ENCODE measurements at regions not wholly inside any gene's neighbourhood (a gene's known extent, or its start where the extent isn't known, plus 50 kb on each side); places are given as distances from the start of the nearest gene placed in this dataset.
A peak's percentile ranks its signal among the peaks of the same experiment; 100 is the strongest.
"Not testable (repeated sequence)": the region's sequence is repeated elsewhere in the genome, so short reads cannot be mapped to it uniquely, and the experiment has no call there.

DNA sequence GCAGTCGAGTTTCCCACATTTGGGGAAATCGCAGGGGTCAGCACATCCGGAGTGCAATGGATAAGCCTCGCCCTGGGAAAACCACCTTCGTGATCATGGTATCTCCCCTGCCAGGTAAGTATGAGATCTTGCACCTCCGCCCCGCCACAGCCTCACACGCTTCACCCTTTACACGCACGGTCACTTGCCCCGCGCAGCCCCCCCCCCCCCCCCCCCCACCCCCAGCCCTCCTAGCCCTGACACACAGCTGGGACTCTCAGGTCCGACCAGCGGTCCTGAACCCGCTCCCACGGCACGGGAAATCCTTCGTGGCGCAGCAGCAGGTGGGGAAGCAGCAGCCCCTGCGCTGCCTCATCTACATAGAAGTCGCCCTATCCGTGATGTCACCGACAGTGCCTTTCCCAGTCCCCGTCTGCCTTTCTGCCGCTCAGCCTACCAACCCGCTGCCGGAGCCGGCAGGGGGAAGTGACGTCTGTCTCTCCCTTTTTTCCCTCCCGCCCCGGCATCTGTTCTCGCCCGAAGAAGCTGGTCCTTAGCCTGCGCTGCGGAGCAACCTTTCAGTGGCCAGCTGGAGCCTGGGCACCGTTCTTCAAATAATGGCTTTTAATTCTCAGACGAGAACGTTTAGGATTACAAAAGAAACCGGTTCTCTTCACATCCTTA is 242.2 kb downstream of the FAM72C start:
- DNase-seq (ENCODE audit: extremely low spot score); H3K36me3 ChIP-seq; H3K4me1 ChIP-seq; H3K9me3 ChIP-seq; intact Hi-C loops (cut with DNase I); H3K27ac ChIP-seq (replicated peaks in 1 of 4): not testable (repeated sequence)
- Histone ChIP-seq H3K27me3 (peaks cover 0 to 19% (median 5%) of the 10 kb centered on the region in 4 donors), H3K4me3 (peak overlapping the region in 1 of 4 donors; percentile 27)
- peak in 1 of 2 donors; percentile 38 for TF ChIP-seq POLR2AphosphoS5 (IDR thresholded peaks at IDR 0.05)
- WGBS: no CpG with 5 or more reads among the region's 39 CpGs

DNA sequence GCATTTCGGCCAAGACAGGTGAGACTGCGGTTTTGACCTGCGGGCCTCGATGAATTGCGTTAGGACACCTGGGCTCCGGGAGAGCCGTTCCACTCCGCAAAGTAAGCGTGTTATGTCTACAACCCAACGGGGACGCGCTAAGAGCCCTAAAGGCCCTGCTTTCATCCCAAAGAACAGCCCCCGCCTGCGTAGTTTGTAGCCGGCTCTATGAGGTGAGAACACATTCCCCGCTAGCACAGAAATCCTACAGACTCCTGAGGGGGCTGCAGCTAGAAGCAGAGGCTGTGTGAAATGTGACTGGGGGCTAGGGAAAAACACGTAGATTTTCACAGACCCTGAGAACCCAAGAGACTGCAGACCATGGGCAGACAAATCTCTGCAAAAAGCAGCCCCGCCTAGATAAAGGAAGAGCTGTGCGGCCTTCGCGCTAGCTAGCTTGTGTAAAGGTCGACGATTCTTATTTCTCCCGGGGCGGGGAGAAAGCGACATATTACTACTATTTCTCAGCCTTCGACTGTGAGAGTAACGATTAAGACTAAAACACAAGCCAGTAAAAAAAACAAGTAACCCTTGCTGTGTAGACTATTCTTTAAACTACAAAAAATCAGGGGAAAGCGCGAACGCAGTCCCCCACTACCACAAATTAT is 242.9 kb downstream of the FAM72C start:
- H3K9me3 ChIP-seq; intact Hi-C loops (cut with DNase I); H3K36me3 ChIP-seq; H3K27ac ChIP-seq (replicated peaks in 1 of 4); H3K4me1 ChIP-seq; H3K4me3 ChIP-seq; DNase-seq (ENCODE audit: extremely low spot score): not testable (repeated sequence)
- peaks cover 0 to 23% (median 5%) of the 10 kb centered on the region in 4 donors for H3K27me3 ChIP-seq
- WGBS: no CpG with 5 or more reads among the region's 31 CpGs

DNA sequence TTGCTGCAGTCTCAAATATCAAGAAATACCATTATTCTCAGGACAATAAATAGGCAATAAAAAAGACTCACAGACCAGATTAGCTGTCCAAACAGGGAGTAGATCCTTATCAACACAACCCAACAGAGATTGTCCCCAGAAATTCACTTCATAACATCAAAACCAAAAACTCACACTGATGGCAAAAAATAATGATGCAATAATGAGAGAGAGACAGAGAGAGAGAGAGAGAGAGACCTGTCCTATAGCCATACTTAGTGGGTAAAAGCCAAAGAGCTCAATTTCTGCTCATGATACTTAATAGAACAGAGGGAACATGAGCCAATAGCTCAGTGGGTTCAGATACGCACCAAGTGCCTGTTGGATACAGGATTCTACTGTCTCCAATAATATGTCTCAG is 244.5 kb downstream of the FAM72C start:
- no peak overlapping the region for H3K4me3 ChIP-seq
- no peaks in the 10 kb centered on the region for H3K9me3 ChIP-seq
- DNase-seq (ENCODE audit: extremely low spot score): no peak
- H3K36me3 ChIP-seq: no peaks in the 10 kb centered on the region
- 80% methylated on average over 1 of the region's 1 CpG for WGBS
- intact Hi-C loops (cut with DNase I): no loop called here
- H3K4me1 ChIP-seq: no peaks in the 10 kb centered on the region
- TF ChIP-seq, protein P1, sequence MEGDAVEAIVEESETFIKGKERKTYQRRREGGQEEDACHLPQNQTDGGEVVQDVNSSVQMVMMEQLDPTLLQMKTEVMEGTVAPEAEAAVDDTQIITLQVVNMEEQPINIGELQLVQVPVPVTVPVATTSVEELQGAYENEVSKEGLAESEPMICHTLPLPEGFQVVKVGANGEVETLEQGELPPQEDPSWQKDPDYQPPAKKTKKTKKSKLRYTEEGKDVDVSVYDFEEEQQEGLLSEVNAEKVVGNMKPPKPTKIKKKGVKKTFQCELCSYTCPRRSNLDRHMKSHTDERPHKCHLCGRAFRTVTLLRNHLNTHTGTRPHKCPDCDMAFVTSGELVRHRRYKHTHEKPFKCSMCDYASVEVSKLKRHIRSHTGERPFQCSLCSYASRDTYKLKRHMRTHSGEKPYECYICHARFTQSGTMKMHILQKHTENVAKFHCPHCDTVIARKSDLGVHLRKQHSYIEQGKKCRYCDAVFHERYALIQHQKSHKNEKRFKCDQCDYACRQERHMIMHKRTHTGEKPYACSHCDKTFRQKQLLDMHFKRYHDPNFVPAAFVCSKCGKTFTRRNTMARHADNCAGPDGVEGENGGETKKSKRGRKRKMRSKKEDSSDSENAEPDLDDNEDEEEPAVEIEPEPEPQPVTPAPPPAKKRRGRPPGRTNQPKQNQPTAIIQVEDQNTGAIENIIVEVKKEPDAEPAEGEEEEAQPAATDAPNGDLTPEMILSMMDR (IDR thresholded peaks at IDR 0.05): no peak
- TF ChIP-seq POLR2A (IDR thresholded peaks at IDR 0.05; ENCODE audit: low read depth): no peak
- TF ChIP-seq EP300 (IDR thresholded peaks at IDR 0.05): no peak
- TF ChIP-seq POLR2AphosphoS5 (IDR thresholded peaks at IDR 0.05): no peak
- H3K27me3 ChIP-seq: peaks cover 0 to 22% (median 5%) of the 10 kb centered on the region in 4 donors
- H3K27ac ChIP-seq (replicated peaks in 1 of 4): no peak overlapping the region

GRCh38 chr1:143721024-143721373 is 250.8 kb downstream of the FAM72C start:
- TF ChIP-seq EP300 (IDR thresholded peaks at IDR 0.05) (no peak), POLR2AphosphoS5 (IDR thresholded peaks at IDR 0.05) (no peak), POLR2A (IDR thresholded peaks at IDR 0.05; ENCODE audit: low read depth) (no peak)
- TF ChIP-seq, protein P1 (IDR thresholded peaks at IDR 0.05): no peak
- Histone ChIP-seq H3K4me1 (no peaks in the 10 kb centered on the region), H3K27ac (replicated peaks in 1 of 4) (no peak overlapping the region), H3K4me3 (no peak overlapping the region), H3K36me3 (no peaks in the 10 kb centered on the region), H3K9me3 (no peaks in the 10 kb centered on the region), H3K27me3 (peaks cover 0 to 34% (median 10%) of the 10 kb centered on the region in 4 donors)
- DNase-seq (ENCODE audit: extremely low spot score): no peak
- intact Hi-C loops (cut with DNase I): no loop called here
- 28% methylated on average over 6 of the region's 7 CpGs for WGBS

DNA sequence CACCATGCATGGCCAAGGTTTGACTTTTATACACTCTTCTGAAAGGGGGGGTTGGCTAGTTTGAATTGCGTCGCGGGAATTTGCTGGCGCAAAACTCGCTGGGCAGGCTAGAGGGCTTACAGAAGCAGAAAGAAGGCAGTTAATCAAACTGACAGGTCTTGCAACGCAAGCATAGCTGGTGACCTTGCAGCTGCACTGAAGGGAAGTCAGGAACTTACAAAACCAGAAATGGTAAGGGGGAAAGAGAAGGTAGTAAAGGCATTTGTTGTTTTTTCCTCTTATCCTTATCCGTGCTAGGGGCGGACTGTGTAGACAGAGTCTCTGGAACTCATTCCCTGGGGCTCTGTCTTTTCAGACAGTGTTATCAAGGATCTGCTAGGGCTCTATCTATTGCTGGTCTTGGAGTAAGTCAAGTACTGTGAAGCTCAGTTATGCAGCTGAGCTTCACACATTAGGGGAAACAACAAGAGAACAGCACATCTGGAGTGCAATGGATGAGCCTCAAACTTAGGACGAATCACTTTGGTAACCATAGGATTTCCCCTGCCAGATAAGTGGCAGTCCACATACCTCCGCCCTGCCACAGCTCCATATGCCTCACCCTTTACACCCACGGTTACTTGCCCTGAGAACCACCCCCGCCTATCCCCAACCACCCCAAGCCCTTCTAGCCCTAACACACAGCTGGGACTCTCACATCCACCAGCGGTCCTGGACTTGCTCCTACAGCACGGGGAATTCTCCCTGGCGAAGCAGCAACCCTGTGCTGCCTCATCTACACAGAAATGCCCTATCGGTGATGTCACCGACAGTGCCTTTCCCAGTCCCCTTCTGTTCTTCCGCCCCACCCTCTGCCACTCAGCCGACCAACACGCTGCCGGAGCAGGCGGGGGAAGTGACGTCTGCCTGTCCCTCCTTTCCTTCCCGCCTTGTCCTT is 251.4 kb downstream of the FAM72C start:
- H3K9me3 ChIP-seq: no peaks in the 10 kb centered on the region
- TF ChIP-seq POLR2A (IDR thresholded peaks at IDR 0.05; ENCODE audit: low read depth) (no peak), POLR2AphosphoS5 (IDR thresholded peaks at IDR 0.05) (no peak), EP300 (IDR thresholded peaks at IDR 0.05) (no peak)
- TF ChIP-seq, protein P1 (IDR thresholded peaks at IDR 0.05): no peak
- H3K27me3 ChIP-seq: peaks cover 0 to 34% (median 9%) of the 10 kb centered on the region in 4 donors
- no peak overlapping the region for H3K27ac ChIP-seq (replicated peaks in 1 of 4)
- intact Hi-C loops (cut with DNase I): no loop called here
- no peaks in the 10 kb centered on the region for H3K36me3 ChIP-seq
- no peak for DNase-seq (ENCODE audit: extremely low spot score)
- H3K4me3 ChIP-seq: peak overlapping the region in 1 of 4 donors; percentile 24
- 9% methylated on average over 23 of the region's 24 CpGs for WGBS
- H3K4me1 ChIP-seq: no peaks in the 10 kb centered on the region
